ENCODE measurements at regions not wholly inside any gene's neighbourhood (a gene's known extent, or its start where the extent isn't known, plus 50 kb on each side); places are given as distances from the start of the nearest gene placed in this dataset.

DNA sequence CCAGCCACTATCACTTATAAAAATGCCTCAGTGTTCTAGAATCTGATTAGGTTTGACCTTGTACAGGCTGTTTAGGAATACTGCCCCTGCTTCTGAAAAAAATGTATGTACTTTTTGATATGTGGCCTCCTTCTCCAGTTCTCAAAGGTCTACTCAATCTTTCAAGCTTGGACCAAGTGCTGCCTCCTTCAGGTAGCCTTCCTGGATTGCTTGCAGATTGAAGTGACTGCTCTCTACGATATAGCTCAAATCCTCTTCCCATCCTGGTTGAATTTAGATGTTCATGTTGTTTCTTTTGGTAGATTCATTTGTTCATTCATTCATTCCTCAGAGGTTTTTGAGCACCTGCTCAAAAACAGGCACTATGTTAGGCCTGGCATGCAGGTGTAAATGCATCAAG lies 77.2 kb upstream of the NPTX2 start:
- Histone ChIP-seq H3K9me3 (replicated peaks; ENCODE audit: insufficient read depth, low read length) (no peaks in the 10 kb centered on the region), H3K27ac (ENCODE audit: low read length) (no peak overlapping the region), H4K20me1 (ENCODE audit: insufficient read depth, low read length) (no peaks in the 10 kb centered on the region), H3K9ac (ENCODE audit: low read length) (no peak overlapping the region), H3K36me3 (replicated peaks; ENCODE audit: insufficient read depth, low read length) (no peaks in the 10 kb centered on the region), H3K9me2 (replicated peaks; ENCODE audit: insufficient read depth, low read length) (no peaks in the 10 kb centered on the region), H3K4me1 (ENCODE audit: low read length) (no peaks in the 10 kb centered on the region), H3K4me3 (ENCODE audit: low read length) (no peak overlapping the region), H3K4me2 (ENCODE audit: low read depth, low read length) (no peak overlapping the region), H3K27me3 (replicated peaks; ENCODE audit: insufficient read depth, low read length) (no peaks in the 10 kb centered on the region), H3K79me2 (ENCODE audit: low read length) (no peaks in the 10 kb centered on the region), H3F3A (ENCODE audit: insufficient read depth, low read length) (no peaks in the 10 kb centered on the region), H2AFZ (ENCODE audit: low read length) (no peak overlapping the region)
- DNase-seq: no peak
- TF ChIP-seq EZH2 (optimal IDR thresholded peaks at IDR 0.05; ENCODE audit: low read depth, low read length) (no peak), EZH2phosphoT487 (IDR thresholded peaks at IDR 0.05; ENCODE audit: low read length) (no peak)
- TF ChIP-seq, protein P1, sequence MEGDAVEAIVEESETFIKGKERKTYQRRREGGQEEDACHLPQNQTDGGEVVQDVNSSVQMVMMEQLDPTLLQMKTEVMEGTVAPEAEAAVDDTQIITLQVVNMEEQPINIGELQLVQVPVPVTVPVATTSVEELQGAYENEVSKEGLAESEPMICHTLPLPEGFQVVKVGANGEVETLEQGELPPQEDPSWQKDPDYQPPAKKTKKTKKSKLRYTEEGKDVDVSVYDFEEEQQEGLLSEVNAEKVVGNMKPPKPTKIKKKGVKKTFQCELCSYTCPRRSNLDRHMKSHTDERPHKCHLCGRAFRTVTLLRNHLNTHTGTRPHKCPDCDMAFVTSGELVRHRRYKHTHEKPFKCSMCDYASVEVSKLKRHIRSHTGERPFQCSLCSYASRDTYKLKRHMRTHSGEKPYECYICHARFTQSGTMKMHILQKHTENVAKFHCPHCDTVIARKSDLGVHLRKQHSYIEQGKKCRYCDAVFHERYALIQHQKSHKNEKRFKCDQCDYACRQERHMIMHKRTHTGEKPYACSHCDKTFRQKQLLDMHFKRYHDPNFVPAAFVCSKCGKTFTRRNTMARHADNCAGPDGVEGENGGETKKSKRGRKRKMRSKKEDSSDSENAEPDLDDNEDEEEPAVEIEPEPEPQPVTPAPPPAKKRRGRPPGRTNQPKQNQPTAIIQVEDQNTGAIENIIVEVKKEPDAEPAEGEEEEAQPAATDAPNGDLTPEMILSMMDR (IDR thresholded peaks at IDR 0.05; ENCODE audit: low read length): no peak

DNA sequence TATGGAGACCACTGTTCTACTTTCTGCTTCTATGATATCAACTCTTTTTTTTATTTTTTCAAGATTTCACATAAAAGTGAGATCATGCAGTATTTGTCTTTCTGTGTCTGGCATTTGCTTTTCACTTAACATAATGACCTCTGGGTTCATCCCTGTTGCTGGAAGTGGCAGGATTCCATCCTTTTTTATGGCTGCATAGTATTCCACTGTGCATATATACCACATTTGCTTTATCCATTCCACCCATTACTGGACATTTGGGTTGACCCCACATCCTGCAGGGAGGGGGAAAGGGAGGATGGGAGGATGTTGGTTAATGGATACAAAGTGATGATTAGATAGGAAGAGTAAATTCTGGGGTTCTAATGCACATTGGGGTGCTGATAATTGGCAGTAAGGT lies 80.3 kb upstream of the NPTX2 start:
- H2AFZ ChIP-seq (ENCODE audit: low read length): no peak overlapping the region
- no peak overlapping the region for H3K4me2 ChIP-seq (ENCODE audit: low read depth, low read length)
- H3K9me2 ChIP-seq (replicated peaks; ENCODE audit: insufficient read depth, low read length): no peaks in the 10 kb centered on the region
- H3K36me3 ChIP-seq (replicated peaks; ENCODE audit: insufficient read depth, low read length): no peaks in the 10 kb centered on the region
- H3K9me3 ChIP-seq (replicated peaks; ENCODE audit: insufficient read depth, low read length): no peaks in the 10 kb centered on the region
- H3K27ac ChIP-seq (ENCODE audit: low read length): no peak overlapping the region
- H3K79me2 ChIP-seq (ENCODE audit: low read length): no peaks in the 10 kb centered on the region
- no peak overlapping the region for H3K9ac ChIP-seq (ENCODE audit: low read length)
- no peaks in the 10 kb centered on the region for H3K27me3 ChIP-seq (replicated peaks; ENCODE audit: insufficient read depth, low read length)
- H3K4me1 ChIP-seq (ENCODE audit: low read length): no peaks in the 10 kb centered on the region
- H3F3A ChIP-seq (ENCODE audit: insufficient read depth, low read length): no peaks in the 10 kb centered on the region
- no peak for DNase-seq
- TF ChIP-seq, protein P1 (IDR thresholded peaks at IDR 0.05; ENCODE audit: low read length): no peak
- TF ChIP-seq EZH2 (optimal IDR thresholded peaks at IDR 0.05; ENCODE audit: low read depth, low read length) (no peak), EZH2phosphoT487 (IDR thresholded peaks at IDR 0.05; ENCODE audit: low read length) (no peak)
- H3K4me3 ChIP-seq (ENCODE audit: low read length): no peak overlapping the region
- H4K20me1 ChIP-seq (ENCODE audit: insufficient read depth, low read length): no peaks in the 10 kb centered on the region

GRCh38 chr7:98534493-98534892 lies 82.6 kb upstream of the NPTX2 start:
- Histone ChIP-seq H3K9ac (ENCODE audit: low read length) (no peak overlapping the region), H3K4me1 (ENCODE audit: low read length) (no peaks in the 10 kb centered on the region), H3K27ac (ENCODE audit: low read length) (no peak overlapping the region), H4K20me1 (ENCODE audit: insufficient read depth, low read length) (no peaks in the 10 kb centered on the region), H3K9me2 (replicated peaks; ENCODE audit: insufficient read depth, low read length) (no peaks in the 10 kb centered on the region), H3K36me3 (replicated peaks; ENCODE audit: insufficient read depth, low read length) (no peaks in the 10 kb centered on the region), H2AFZ (ENCODE audit: low read length) (no peak overlapping the region), H3K27me3 (replicated peaks; ENCODE audit: insufficient read depth, low read length) (no peaks in the 10 kb centered on the region), H3K4me2 (ENCODE audit: low read depth, low read length) (no peak overlapping the region), H3K4me3 (ENCODE audit: low read length) (no peak overlapping the region), H3K9me3 (replicated peaks; ENCODE audit: insufficient read depth, low read length) (no peaks in the 10 kb centered on the region), H3K79me2 (ENCODE audit: low read length) (no peaks in the 10 kb centered on the region), H3F3A (ENCODE audit: insufficient read depth, low read length) (no peaks in the 10 kb centered on the region)
- DNase-seq: no peak
- TF ChIP-seq EZH2 (optimal IDR thresholded peaks at IDR 0.05; ENCODE audit: low read depth, low read length) (no peak), EZH2phosphoT487 (IDR thresholded peaks at IDR 0.05; ENCODE audit: low read length) (no peak)
- TF ChIP-seq, protein P1 (IDR thresholded peaks at IDR 0.05; ENCODE audit: low read length): no peak

Data from MM.1S (cell line).